K562 (cell line): ENCODE measurements at regions not wholly inside any gene's neighbourhood (a gene's known extent, or its start where the extent isn't known, plus 50 kb on each side); places are given as distances from the start of the nearest gene placed in this dataset.

Experiments used
- ATAC-seq: fragments of 200-7000 bp; cut with Tn5 transposase; 3 replicates; pipeline ENCODE4 v1.9.1; 2020; ENCODE audit warnings: moderate library complexity
- BruUV-seq: library from RNA; stranded (reverse); fragments of 400-500 nt; replicated peaks from 2 replicates; lab custom pipeline; 2021; lab: Mats Ljungman, UMichigan
- CTCF ChIA-PET: fragments of 300-600 bp; formaldehyde crosslinking; extraction: SDS; loops from one replicate; lab custom pipeline; 2021; ENCODE audit warnings: low intra/inter-chr PET ratio; lab: Yijun Ruan, JAX
- POLR2A ChIA-PET: fragments of 300-600, 350-650 bp; sonication (Branson Sonifier 250); formaldehyde crosslinking; extraction: SDS; loops from one replicate; lab custom pipeline; 2021; ENCODE audit warnings: antibody characterized with exemption, inconsistent platforms; lab: Yijun Ruan, JAX
- DNase-seq, 4 experiments: peaks; one replicate each; pipeline versions ENCODE4 v3.0.0 to v3.0.0-alpha.2; 2011 to 2018; ENCODE audit warnings: low spot score in 3 of 4, mixed read lengths in 3 of 4; ENCODE audit errors: extremely low read depth in 1 of 4
- FAIRE-seq: peaks from 2 replicates; lab custom pipeline; 2011; peaks lifted over from hg19 to GRCh38; lab: Jason Lieb, UNC
- H2AFZ ChIP-seq: 2 replicates; pipeline ENCODE4 v1.6.0; 2011; ENCODE audit warnings: low read depth, low read length, control low read depth, inconsistent platforms
- H3K27ac ChIP-seq: fragments of 200-600 bp; 3 replicates; pipeline ENCODE4 v1.8.0; 2011; ENCODE audit warnings: low read depth, mild to moderate bottlenecking, control low read depth, inconsistent platforms, low read length, moderate library complexity, mixed read lengths; ENCODE audit errors: extremely low read depth
- H3K27me3 ChIP-seq, 2 experiments: fragments of 300-600 bp in 1 of 2; 2 replicates in 1 of 2; 3 replicates in 1 of 2; pipeline versions ENCODE4 v1.6.0 to v1.8.0; 2011; ENCODE audit warnings: inconsistent platforms in 2 of 2, low read length in 2 of 2, mild to moderate bottlenecking in 1 of 2, mixed read lengths in 1 of 2, moderate library complexity in 1 of 2; ENCODE audit not compliant: control insufficient read depth in 2 of 2, insufficient read depth in 2 of 2
- H3K36me3 ChIP-seq: fragments of 300-600 bp; 3 replicates; pipeline ENCODE4 v1.8.0; 2011; ENCODE audit warnings: mild to moderate bottlenecking, low read length, inconsistent platforms; ENCODE audit not compliant: control insufficient read depth, insufficient read depth
- H3K4me1 ChIP-seq, 2 experiments: fragments of 200-600 bp in 1 of 2; replicated peaks in 1 of 2; 2 replicates in 1 of 2; 3 replicates in 1 of 2; pipeline versions ENCODE4 v1.5.1 to v1.8.0; 2011; ENCODE audit warnings: inconsistent platforms in 2 of 2, low read length in 2 of 2, mild to moderate bottlenecking in 1 of 2, mixed read lengths in 1 of 2, moderate library complexity in 1 of 2; ENCODE audit not compliant: control insufficient read depth in 2 of 2, insufficient read depth in 2 of 2
- H3K4me2 ChIP-seq: 2 replicates; pipeline ENCODE4 v1.6.1; 2011; ENCODE audit warnings: low read length, control low read depth, inconsistent platforms, mixed read lengths; ENCODE audit not compliant: insufficient read depth
- H3K4me3 ChIP-seq: fragments of 200-600 bp; sonication (generic), shearing (Covaris generic); 2 replicates; pipeline ENCODE4 v1.5.1; 2016; ENCODE audit warnings: control low read depth, inconsistent platforms
- H3K79me2 ChIP-seq: fragments of 200-600 bp; 3 replicates; pipeline ENCODE4 v1.8.0; 2011; ENCODE audit warnings: low read length, inconsistent platforms; ENCODE audit not compliant: control insufficient read depth, insufficient read depth
- H3K9ac ChIP-seq, 2 experiments: 2 replicates each; pipeline versions ENCODE4 v1.6.0 to v1.6.1; 2011; ENCODE audit warnings: low read depth in 2 of 2, low read length in 2 of 2, control low read depth in 1 of 2, inconsistent platforms in 1 of 2, mild to moderate bottlenecking in 1 of 2, mixed read lengths in 1 of 2; ENCODE audit not compliant: insufficient read depth in 1 of 2
- H3K9me1 ChIP-seq: one replicate; pipeline ENCODE4 v1.6.0; 2011; ENCODE audit warnings: inconsistent platforms, mild to moderate bottlenecking, low read length, moderate library complexity; ENCODE audit not compliant: control insufficient read depth, insufficient read depth
- H3K9me3 ChIP-seq: replicated peaks from 2 replicates; pipeline ENCODE4 v1.5.1; 2011; ENCODE audit warnings: low read depth, low read length, inconsistent platforms; ENCODE audit not compliant: control insufficient read depth, insufficient read depth
- H4K20me1 ChIP-seq: replicated peaks from 2 replicates; pipeline ENCODE4 v1.6.1; 2011; ENCODE audit warnings: low read length, inconsistent platforms, mixed read lengths; ENCODE audit not compliant: control insufficient read depth, insufficient read depth
- ETS1 ChIP-seq: conservative IDR thresholded peaks from 2 replicates; pipeline ENCODE4 v1.6.1; 2011; ENCODE audit warnings: low read depth, mild to moderate bottlenecking, low read length; ENCODE audit not compliant: control insufficient read depth
- EWSR1 ChIP-seq: fragments of 450-650 bp; IDR thresholded peaks from 2 replicates; pipeline ENCODE4 v1.6.1; 2018; ENCODE audit warnings: borderline replicate concordance, mild to moderate bottlenecking, low read depth, moderate library complexity; ENCODE audit not compliant: partially characterized antibody
- FOXK1 ChIP-seq: sonication (generic); formaldehyde crosslinking; IDR thresholded peaks from 2 replicates; pipeline ENCODE4 v1.8.0; 2022; ENCODE audit warnings: missing genetic modification reagents, mild to moderate bottlenecking, borderline replicate concordance
- GTF2F1 ChIP-seq: IDR thresholded peaks from 2 replicates; pipeline ENCODE4 v1.6.1; 2011; ENCODE audit warnings: low read depth, low read length, improper control_type of control experiment
- IRF1 ChIP-seq: sonication (generic); formaldehyde crosslinking; IDR thresholded peaks from 2 replicates; pipeline ENCODE4 v1.8.0; 2022; ENCODE audit warnings: missing genetic modification reagents, mild to moderate bottlenecking, borderline replicate concordance
- UBTF ChIP-seq, 2 experiments: IDR thresholded peaks; 2 replicates each; pipeline ENCODE4 v1.6.1; 2012; ENCODE audit warnings: improper control_type of control experiment in 2 of 2, low read depth in 2 of 2, low read length in 2 of 2, borderline replicate concordance in 1 of 2
- ZBED1 ChIP-seq: IDR thresholded peaks from 2 replicates; pipeline ENCODE4 v1.6.1; 2014
- ZFP36 ChIP-seq: fragments of 150-350 bp; IDR thresholded peaks from 2 replicates; pipeline ENCODE4 v1.6.1; 2018; ENCODE audit warnings: low read length, low read depth; ENCODE audit not compliant: partially characterized antibody
- in situ Hi-C: fragments of 300-500 bp; cut with MboI; formaldehyde crosslinking; loops from 4 replicates; pipeline ENCODE4 v1.15.0; 2018; ENCODE audit warnings: inconsistent platforms, mixed read lengths
- intact Hi-C: fragments of 100-400 bp; cut with micrococcal nuclease; formaldehyde crosslinking; loops from 2 replicates; pipeline ENCODE4 v1.14.2; 2022

- CTCF ChIA-PET: no interaction called here
- peaks cover 0 to 17% of the 10 kb centered on the region in 2 experiments; a peak in 4 of 5 replicates for H3K4me1 ChIP-seq
- DNase-seq: no peak
- H3K27me3 ChIP-seq: no peaks in the 10 kb centered on the region
- H3K9me1 ChIP-seq: no peaks in the 10 kb centered on the region
- no peak overlapping the region for H3K27ac ChIP-seq
- H3K4me3 ChIP-seq: no peak overlapping the region
- FAIRE-seq: no peak
- no peak overlapping the region for H3K4me2 ChIP-seq
- H3K79me2 ChIP-seq: no peaks in the 10 kb centered on the region
- POLR2A ChIA-PET: no interaction called here
- BruUV-seq: no TSS peak
- in situ Hi-C loops: no loop called here
- TF ChIP-seq ZBED1: no peak
- TF ChIP-seq UBTF (IDR thresholded peaks at IDR 0.05; ENCODE audit: borderline replicate concordance in 1 of 2, low read depth in 2 of 2, low read length in 2 of 2): no peak
- no peak for TF ChIP-seq GTF2F1
- no peak for TF ChIP-seq ZFP36
- TF ChIP-seq FOXK1 (CRISPR knock-in tag): no peak
- TF ChIP-seq ETS1: no peak
- TF ChIP-seq EWSR1: no peak
- no peak for TF ChIP-seq IRF1
- H4K20me1 ChIP-seq: no peaks in the 10 kb centered on the region
- H3K9me3 ChIP-seq: no peaks in the 10 kb centered on the region
- H3K36me3 ChIP-seq: no peaks in the 10 kb centered on the region
- intact Hi-C loops: no loop called here
- ATAC-seq: no peak
- no peak overlapping the region for H2AFZ ChIP-seq
- H3K9ac ChIP-seq: no peak overlapping the region
These were observed 62.6 kb upstream of the TMEM244 start for GRCh38 chr6:129923530-129924250.
